ENCODE measurements at regions not wholly inside any gene's neighbourhood (a gene's known extent, or its start where the extent isn't known, plus 50 kb on each side); places are given as distances from the start of the nearest gene placed in this dataset.

- POLR2A ChIA-PET = no interaction called here
- DNase-seq = no peak
- no peaks in the 10 kb centered on the region for H3K27me3 Mint-ChIP-seq (ENCODE audit: low read depth)
These were observed 557.9 kb upstream of the CDH11 start for GRCh38 chr16:65679785-65680184.

GRCh38 chr16:65675161-65675560 is 553.3 kb upstream of the CDH11 start:
- H3K9me3 Mint-ChIP-seq (ENCODE audit: insufficient read depth) = no peaks in the 10 kb centered on the region
- no peak overlapping the region for H3K27ac Mint-ChIP-seq
- no peak for ATAC-seq
- H3K27me3 Mint-ChIP-seq (ENCODE audit: low read depth) = no peaks in the 10 kb centered on the region
- ChIA-PET CTCF (no interaction called here), POLR2A (no interaction called here)
- H3K36me3 Mint-ChIP-seq (ENCODE audit: low read depth) = no peaks in the 10 kb centered on the region
- H3K4me3 Mint-ChIP-seq = no peak overlapping the region
- H3K4me1 Mint-ChIP-seq (ENCODE audit: low read depth) = no peaks in the 10 kb centered on the region
- no peak for DNase-seq

More at GRCh38 chr16:65679785-65680184, 557.9 kb upstream of the CDH11 start:
- Mint-ChIP-seq H3K36me3 (ENCODE audit: low read depth) (no peaks in the 10 kb centered on the region), H3K4me3 (no peak overlapping the region), H3K27ac (no peak overlapping the region), H3K9me3 (ENCODE audit: insufficient read depth) (no peaks in the 10 kb centered on the region), H3K4me1 (ENCODE audit: low read depth) (no peaks in the 10 kb centered on the region)
- no peak for ATAC-seq
- CTCF ChIA-PET = no interaction called here

- Mint-ChIP-seq H3K27me3 (ENCODE audit: low read depth) (no peaks in the 10 kb centered on the region), H3K36me3 (ENCODE audit: low read depth) (no peaks in the 10 kb centered on the region), H3K9me3 (ENCODE audit: insufficient read depth) (no peaks in the 10 kb centered on the region), H3K4me1 (ENCODE audit: low read depth) (no peaks in the 10 kb centered on the region), H3K4me3 (no peak overlapping the region), H3K27ac (no peak overlapping the region)
- ChIA-PET CTCF (no interaction called here), POLR2A (no interaction called here)
- DNase-seq (no peak), ATAC-seq (no peak)
These were observed 551.1 kb upstream of the CDH11 start for GRCh38 chr16:65672960-65673359.

GRCh38 chr16:65671071-65671470 is 549.2 kb upstream of the CDH11 start:
- DNase-seq = no peak
- ChIA-PET CTCF (no interaction called here), POLR2A (no interaction called here)
- ATAC-seq = no peak
- no peak overlapping the region for H3K27ac Mint-ChIP-seq
- H3K36me3 Mint-ChIP-seq (ENCODE audit: low read depth) = no peaks in the 10 kb centered on the region
- H3K27me3 Mint-ChIP-seq (ENCODE audit: low read depth) = no peaks in the 10 kb centered on the region
- no peaks in the 10 kb centered on the region for H3K4me1 Mint-ChIP-seq (ENCODE audit: low read depth)
- H3K4me3 Mint-ChIP-seq = no peak overlapping the region
- H3K9me3 Mint-ChIP-seq (ENCODE audit: insufficient read depth) = no peaks in the 10 kb centered on the region

GRCh38 chr16:65668064-65668595 is 546.3 kb upstream of the CDH11 start:
- ATAC-seq (no peak), DNase-seq (no peak)
- H3K27me3 Mint-ChIP-seq (ENCODE audit: low read depth) = no peaks in the 10 kb centered on the region
- POLR2A ChIA-PET = no interaction called here
- H3K27ac Mint-ChIP-seq = no peak overlapping the region
- H3K4me1 Mint-ChIP-seq (ENCODE audit: low read depth) = no peaks in the 10 kb centered on the region
- CTCF ChIA-PET = no interaction called here
- H3K9me3 Mint-ChIP-seq (ENCODE audit: insufficient read depth) = no peaks in the 10 kb centered on the region
- H3K4me3 Mint-ChIP-seq = no peak overlapping the region
- no peaks in the 10 kb centered on the region for H3K36me3 Mint-ChIP-seq (ENCODE audit: low read depth)

GRCh38 chr16:65667011-65667578 is 545.2 kb upstream of the CDH11 start:
- POLR2A ChIA-PET = no interaction called here
- DNase-seq (no peak), ATAC-seq (no peak)
- Mint-ChIP-seq H3K4me1 (ENCODE audit: low read depth) (no peaks in the 10 kb centered on the region), H3K27me3 (ENCODE audit: low read depth) (no peaks in the 10 kb centered on the region), H3K36me3 (ENCODE audit: low read depth) (no peaks in the 10 kb centered on the region), H3K9me3 (ENCODE audit: insufficient read depth) (no peaks in the 10 kb centered on the region), H3K4me3 (no peak overlapping the region), H3K27ac (no peak overlapping the region)
- CTCF ChIA-PET = no interaction called here

GRCh38 chr16:65666132-65666941 is 544.5 kb upstream of the CDH11 start:
- DNase-seq = no peak
- no peak overlapping the region for H3K27ac Mint-ChIP-seq
- no peaks in the 10 kb centered on the region for H3K36me3 Mint-ChIP-seq (ENCODE audit: low read depth)
- no peak overlapping the region for H3K4me3 Mint-ChIP-seq
- ChIA-PET POLR2A (no interaction called here), CTCF (no interaction called here)
- no peaks in the 10 kb centered on the region for H3K9me3 Mint-ChIP-seq (ENCODE audit: insufficient read depth)
- H3K27me3 Mint-ChIP-seq (ENCODE audit: low read depth) = no peaks in the 10 kb centered on the region
- no peaks in the 10 kb centered on the region for H3K4me1 Mint-ChIP-seq (ENCODE audit: low read depth)
- no peak for ATAC-seq

GRCh38 chr16:65665586-65665985 is 543.7 kb upstream of the CDH11 start:
- DNase-seq = no peak
- Mint-ChIP-seq H3K9me3 (ENCODE audit: insufficient read depth) (no peaks in the 10 kb centered on the region), H3K4me1 (ENCODE audit: low read depth) (no peaks in the 10 kb centered on the region), H3K36me3 (ENCODE audit: low read depth) (no peaks in the 10 kb centered on the region), H3K27me3 (ENCODE audit: low read depth) (no peaks in the 10 kb centered on the region), H3K27ac (no peak overlapping the region), H3K4me3 (no peak overlapping the region)
- ChIA-PET POLR2A (no interaction called here), CTCF (no interaction called here)
- no peak for ATAC-seq

- ChIA-PET POLR2A (no interaction called here), CTCF (no interaction called here)
- H3K4me1 Mint-ChIP-seq (ENCODE audit: low read depth) = no peaks in the 10 kb centered on the region
- no peak overlapping the region for H3K4me3 Mint-ChIP-seq
- H3K27me3 Mint-ChIP-seq (ENCODE audit: low read depth) = no peaks in the 10 kb centered on the region
- no peak overlapping the region for H3K27ac Mint-ChIP-seq
- DNase-seq (no peak), ATAC-seq (no peak)
- H3K36me3 Mint-ChIP-seq (ENCODE audit: low read depth) = no peaks in the 10 kb centered on the region
- H3K9me3 Mint-ChIP-seq (ENCODE audit: insufficient read depth) = no peaks in the 10 kb centered on the region
These were observed 541.9 kb upstream of the CDH11 start for GRCh38 chr16:65663774-65664173.

- no peaks in the 10 kb centered on the region for H3K36me3 Mint-ChIP-seq (ENCODE audit: low read depth)
- ATAC-seq = no peak
- CTCF ChIA-PET = no interaction called here
These were observed 540.4 kb upstream of the CDH11 start for GRCh38 chr16:65662256-65662655.

GRCh38 chr16:65661558-65661957 is 539.7 kb upstream of the CDH11 start:
- DNase-seq (no peak), ATAC-seq (no peak)
- Mint-ChIP-seq H3K27ac (no peak overlapping the region), H3K9me3 (ENCODE audit: insufficient read depth) (no peaks in the 10 kb centered on the region), H3K4me1 (ENCODE audit: low read depth) (no peaks in the 10 kb centered on the region), H3K27me3 (ENCODE audit: low read depth) (no peaks in the 10 kb centered on the region), H3K36me3 (ENCODE audit: low read depth) (no peaks in the 10 kb centered on the region), H3K4me3 (no peak overlapping the region)
- ChIA-PET POLR2A (no interaction called here), CTCF (no interaction called here)

More at GRCh38 chr16:65662256-65662655, 540.4 kb upstream of the CDH11 start:
- Mint-ChIP-seq H3K4me1 (ENCODE audit: low read depth) (no peaks in the 10 kb centered on the region), H3K27me3 (ENCODE audit: low read depth) (no peaks in the 10 kb centered on the region), H3K27ac (no peak overlapping the region), H3K9me3 (ENCODE audit: insufficient read depth) (no peaks in the 10 kb centered on the region), H3K4me3 (no peak overlapping the region)
- POLR2A ChIA-PET = no interaction called here
- DNase-seq = no peak

GRCh38 chr16:65660390-65660789 is 538.5 kb upstream of the CDH11 start:
- H3K27ac Mint-ChIP-seq = no peak overlapping the region

GRCh38 chr16:65659758-65660157 is 537.9 kb upstream of the CDH11 start:
- CTCF ChIA-PET = no interaction called here
- H3K36me3 Mint-ChIP-seq (ENCODE audit: low read depth) = no peaks in the 10 kb centered on the region
- H3K9me3 Mint-ChIP-seq (ENCODE audit: insufficient read depth) = no peaks in the 10 kb centered on the region
- no peak for DNase-seq
- no peaks in the 10 kb centered on the region for H3K27me3 Mint-ChIP-seq (ENCODE audit: low read depth)
- no peak overlapping the region for H3K4me3 Mint-ChIP-seq
- H3K4me1 Mint-ChIP-seq (ENCODE audit: low read depth) = no peaks in the 10 kb centered on the region
- H3K27ac Mint-ChIP-seq = no peak overlapping the region
- ATAC-seq = no peak
- POLR2A ChIA-PET = no interaction called here

More at GRCh38 chr16:65660390-65660789, 538.5 kb upstream of the CDH11 start:
- Mint-ChIP-seq H3K4me1 (ENCODE audit: low read depth) (no peaks in the 10 kb centered on the region), H3K9me3 (ENCODE audit: insufficient read depth) (no peaks in the 10 kb centered on the region), H3K27me3 (ENCODE audit: low read depth) (no peaks in the 10 kb centered on the region), H3K36me3 (ENCODE audit: low read depth) (no peaks in the 10 kb centered on the region), H3K4me3 (no peak overlapping the region)
- DNase-seq = no peak
- CTCF ChIA-PET = no interaction called here
- POLR2A ChIA-PET = no interaction called here
- no peak for ATAC-seq

Data from activated CD8-positive, alpha-beta T cell treated with anti-CD3 and anti-CD28 coated beads, Interleukin-2, amount 10 ng/mL, durations not matched to agents 7 days and 5 days (primary cell).